Central memory CD8-positive, alpha-beta T cell (primary cell): ENCODE measurements at regions not wholly inside any gene's neighbourhood (a gene's known extent, or its start where the extent isn't known, plus 50 kb on each side); places are given as distances from the start of the nearest gene placed in this dataset.

Source experiments
- ATAC-seq: fragments of 150-1000 bp; cut with Tn5 transposase; replicated peaks from 2 replicates; pipeline ENCODE4 v1.10.0; 2022; ENCODE audit warnings: mild to moderate bottlenecking, moderate FRiP score, moderate number of reproducible peaks; ENCODE audit not compliant: poor library complexity, severe bottlenecking; ENCODE audit errors: extremely low read depth
- DNase-seq, 2 donors: peaks; one replicate each; pipeline ENCODE4 v3.0.0; 2021; ENCODE audit warnings: low spot score in 2 of 2
- H3K27ac Mint-ChIP-seq: one replicate; pipeline ENCODE4 v1.8.0; 2022; ENCODE audit warnings: low read depth, mild to moderate bottlenecking, moderate library complexity, mixed read lengths
- H3K27me3 Mint-ChIP-seq: one replicate; pipeline ENCODE4 v1.8.0; 2022; ENCODE audit warnings: mixed read lengths
- H3K36me3 Mint-ChIP-seq: one replicate; pipeline ENCODE4 v1.8.0; 2022; ENCODE audit warnings: mild to moderate bottlenecking, moderate library complexity, mixed read lengths; ENCODE audit not compliant: insufficient read depth
- H3K4me1 Mint-ChIP-seq: one replicate; pipeline ENCODE4 v1.8.0; 2022; ENCODE audit warnings: mixed read lengths
- H3K4me3 Mint-ChIP-seq: one replicate; pipeline ENCODE4 v1.8.0; 2022; ENCODE audit warnings: mild to moderate bottlenecking, moderate library complexity, mixed read lengths
- H3K9me3 Mint-ChIP-seq: one replicate; pipeline ENCODE4 v1.8.0; 2022; ENCODE audit warnings: mixed read lengths

DNA sequence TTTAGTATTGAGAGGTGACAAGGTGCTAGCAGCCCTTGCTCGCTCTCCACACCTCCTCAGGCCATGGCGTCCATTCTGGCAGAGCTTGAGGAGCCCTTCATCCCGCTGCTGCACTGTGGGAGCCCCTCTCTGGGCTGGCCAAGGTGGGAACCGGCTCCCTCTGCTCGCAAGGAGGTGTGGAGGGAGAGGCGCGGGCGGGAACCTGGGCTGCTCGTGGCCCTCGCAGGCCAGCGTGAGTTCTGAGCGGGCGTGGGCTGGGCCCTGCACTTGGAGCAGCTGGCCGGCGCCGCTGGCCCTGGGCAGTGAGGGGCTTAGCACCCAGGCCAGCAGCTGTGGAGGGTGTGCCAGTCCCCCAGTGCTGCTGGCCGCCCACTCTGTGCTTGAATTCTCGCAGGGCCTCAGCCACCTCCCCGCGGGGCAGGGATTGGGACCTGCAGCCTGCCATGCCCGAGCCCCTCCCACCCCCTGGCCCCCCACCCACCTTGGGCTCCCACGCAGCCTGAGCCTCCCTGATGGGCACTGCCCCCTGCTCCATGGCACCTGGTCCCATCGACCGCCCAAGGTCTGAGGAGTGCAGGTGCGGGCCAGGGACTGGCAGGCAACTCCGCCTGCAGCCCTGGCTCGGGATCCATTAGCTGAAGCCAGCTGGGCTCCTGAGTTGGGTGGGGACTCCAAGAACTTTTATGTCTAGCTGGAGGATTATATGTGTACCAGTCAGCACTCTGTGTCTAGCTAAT lies 785.2 kb downstream of the DIPK2A start:
- DNase-seq: no peak
- H3K27ac Mint-ChIP-seq: no peak overlapping the region
- no peaks in the 10 kb centered on the region for H3K27me3 Mint-ChIP-seq
- H3K4me1 Mint-ChIP-seq: no peaks in the 10 kb centered on the region
- no peak for ATAC-seq
- no peaks in the 10 kb centered on the region for H3K36me3 Mint-ChIP-seq
- no peak overlapping the region for H3K4me3 Mint-ChIP-seq
- peaks cover 11% of the 10 kb centered on the region for H3K9me3 Mint-ChIP-seq

GRCh38 chr3:144760831-144761230 lies 789.2 kb downstream of the DIPK2A start:
- Mint-ChIP-seq H3K4me3 (no peak overlapping the region), H3K36me3 (no peaks in the 10 kb centered on the region), H3K9me3 (no peaks in the 10 kb centered on the region), H3K4me1 (no peaks in the 10 kb centered on the region), H3K27ac (no peak overlapping the region), H3K27me3 (no peaks in the 10 kb centered on the region)
- DNase-seq: no peak
- ATAC-seq: no peak

GRCh38 chr3:144762091-144762490 lies 790.5 kb downstream of the DIPK2A start:
- H3K4me1 Mint-ChIP-seq: no peaks in the 10 kb centered on the region
- H3K4me3 Mint-ChIP-seq: no peak overlapping the region
- H3K27me3 Mint-ChIP-seq: no peaks in the 10 kb centered on the region
- H3K9me3 Mint-ChIP-seq: no peaks in the 10 kb centered on the region
- no peak overlapping the region for H3K27ac Mint-ChIP-seq
- H3K36me3 Mint-ChIP-seq: no peaks in the 10 kb centered on the region
- DNase-seq (no peak), ATAC-seq (no peak)

DNA sequence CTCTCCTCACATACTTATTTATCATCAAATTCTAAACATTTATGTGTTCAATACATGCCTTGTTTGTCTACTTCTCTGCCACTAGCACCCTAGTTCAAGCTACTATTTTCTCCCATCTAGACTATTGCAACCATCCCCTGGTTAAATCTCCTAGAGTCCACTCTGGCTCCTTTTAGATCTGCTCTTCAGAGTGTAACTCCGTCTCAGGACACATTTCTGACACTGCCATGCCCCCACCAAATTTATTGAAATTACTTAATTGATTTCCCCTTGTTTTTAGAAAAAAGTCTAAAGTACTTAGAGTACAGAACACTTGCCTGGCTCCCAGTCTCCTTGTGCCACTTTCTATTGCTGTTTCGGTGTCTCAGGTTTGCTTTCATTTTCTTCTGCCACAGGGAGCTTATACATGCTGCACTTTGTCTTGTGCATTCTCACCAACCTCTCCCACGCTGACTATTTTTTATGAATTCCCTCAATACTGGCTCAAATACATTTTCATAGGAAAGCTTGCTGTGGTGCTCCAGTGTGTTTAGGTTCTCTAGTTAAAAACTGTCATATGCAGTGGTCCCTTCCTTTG lies 792.3 kb downstream of the DIPK2A start:
- H3K9me3 Mint-ChIP-seq: no peaks in the 10 kb centered on the region
- no peak for ATAC-seq
- H3K4me1 Mint-ChIP-seq: no peaks in the 10 kb centered on the region
- H3K27me3 Mint-ChIP-seq: no peaks in the 10 kb centered on the region
- DNase-seq: no peak
- no peak overlapping the region for H3K4me3 Mint-ChIP-seq
- no peaks in the 10 kb centered on the region for H3K36me3 Mint-ChIP-seq
- H3K27ac Mint-ChIP-seq: no peak overlapping the region

DNA sequence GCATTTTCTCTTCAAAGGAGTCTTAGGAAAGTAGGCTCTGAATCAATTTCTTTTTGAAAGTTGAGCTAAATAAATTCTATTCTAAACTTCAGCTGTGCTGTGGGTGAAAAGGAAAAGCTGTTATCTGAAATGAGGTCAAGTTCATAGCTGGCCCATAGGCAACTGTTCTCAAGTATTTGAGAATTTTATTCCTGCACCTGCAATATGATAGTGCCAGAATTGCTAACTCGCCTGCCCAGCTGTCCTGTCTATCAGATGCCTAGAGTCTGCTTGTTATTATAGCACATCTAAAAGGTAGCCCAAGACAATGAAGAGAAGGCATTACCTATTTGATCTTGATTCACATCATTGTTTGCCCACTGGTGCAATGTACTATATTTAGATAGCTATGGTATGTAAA lies 798.7 kb downstream of the DIPK2A start:
- no peak overlapping the region for H3K4me3 Mint-ChIP-seq
- no peak overlapping the region for H3K27ac Mint-ChIP-seq
- H3K9me3 Mint-ChIP-seq: no peaks in the 10 kb centered on the region
- DNase-seq (no peak), ATAC-seq (no peak)
- no peaks in the 10 kb centered on the region for H3K36me3 Mint-ChIP-seq
- H3K27me3 Mint-ChIP-seq: no peaks in the 10 kb centered on the region
- no peaks in the 10 kb centered on the region for H3K4me1 Mint-ChIP-seq

DNA sequence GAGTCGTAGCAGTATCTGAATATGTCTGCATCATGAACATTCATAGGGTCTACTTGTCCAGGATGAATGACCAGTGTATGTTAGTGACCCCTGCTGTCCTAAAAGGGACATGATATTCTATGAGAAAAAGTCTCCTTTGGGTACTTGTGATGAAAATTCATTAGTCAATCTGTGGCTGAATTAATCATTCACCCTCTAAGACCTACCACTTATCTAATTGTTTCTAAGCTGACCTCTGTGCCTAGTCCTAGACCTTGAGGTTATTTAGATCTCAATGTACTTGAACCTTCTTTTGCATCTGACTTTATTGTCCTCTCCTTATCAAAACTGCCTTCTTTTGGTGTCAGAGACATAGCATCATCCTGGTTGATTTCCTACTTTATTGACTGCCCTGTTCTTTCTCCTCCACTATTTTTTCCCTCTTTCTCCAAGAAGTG lies 799.3 kb downstream of the DIPK2A start:
- ATAC-seq: no peak
- Mint-ChIP-seq H3K36me3 (no peaks in the 10 kb centered on the region), H3K27ac (no peak overlapping the region), H3K9me3 (no peaks in the 10 kb centered on the region), H3K27me3 (no peaks in the 10 kb centered on the region), H3K4me1 (no peaks in the 10 kb centered on the region), H3K4me3 (no peak overlapping the region)
- DNase-seq: no peak

GRCh38 chr3:144771381-144771870 lies 799.8 kb downstream of the DIPK2A start:
- H3K27me3 Mint-ChIP-seq: no peaks in the 10 kb centered on the region
- no peaks in the 10 kb centered on the region for H3K4me1 Mint-ChIP-seq
- H3K4me3 Mint-ChIP-seq: no peak overlapping the region
- no peaks in the 10 kb centered on the region for H3K9me3 Mint-ChIP-seq
- ATAC-seq: no peak
- H3K36me3 Mint-ChIP-seq: no peaks in the 10 kb centered on the region
- no peak overlapping the region for H3K27ac Mint-ChIP-seq
- DNase-seq: no peak

DNA sequence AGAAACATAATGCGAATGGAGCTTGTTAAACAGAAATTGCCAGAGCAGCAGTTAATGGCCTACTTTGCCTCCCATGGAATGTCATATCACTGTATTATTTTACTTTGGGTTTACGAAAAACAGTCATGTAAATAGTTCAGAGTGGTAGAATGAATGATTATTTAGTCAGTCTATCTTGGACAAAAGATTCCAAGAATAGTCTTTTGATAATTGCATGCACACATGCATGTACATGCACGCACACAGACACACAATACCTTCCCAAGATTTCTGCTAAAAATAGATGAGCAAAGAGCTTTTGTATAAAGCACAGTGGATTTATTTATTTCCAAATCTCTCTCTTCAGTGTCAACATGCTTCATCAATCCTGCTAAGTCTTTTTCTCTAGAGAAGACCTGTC lies 800.7 kb downstream of the DIPK2A start:
- H3K36me3 Mint-ChIP-seq: no peaks in the 10 kb centered on the region
- H3K9me3 Mint-ChIP-seq: no peaks in the 10 kb centered on the region
- no peaks in the 10 kb centered on the region for H3K4me1 Mint-ChIP-seq
- DNase-seq (no peak), ATAC-seq (no peak)
- no peak overlapping the region for H3K27ac Mint-ChIP-seq
- H3K4me3 Mint-ChIP-seq: no peak overlapping the region
- H3K27me3 Mint-ChIP-seq: no peaks in the 10 kb centered on the region

GRCh38 chr3:144773350-144773749 lies 801.7 kb downstream of the DIPK2A start:
- H3K4me1 Mint-ChIP-seq: no peaks in the 10 kb centered on the region
- H3K9me3 Mint-ChIP-seq: no peaks in the 10 kb centered on the region
- no peaks in the 10 kb centered on the region for H3K27me3 Mint-ChIP-seq
- no peak for DNase-seq
- no peaks in the 10 kb centered on the region for H3K36me3 Mint-ChIP-seq
- no peak for ATAC-seq
- no peak overlapping the region for H3K4me3 Mint-ChIP-seq
- H3K27ac Mint-ChIP-seq: no peak overlapping the region

DNA sequence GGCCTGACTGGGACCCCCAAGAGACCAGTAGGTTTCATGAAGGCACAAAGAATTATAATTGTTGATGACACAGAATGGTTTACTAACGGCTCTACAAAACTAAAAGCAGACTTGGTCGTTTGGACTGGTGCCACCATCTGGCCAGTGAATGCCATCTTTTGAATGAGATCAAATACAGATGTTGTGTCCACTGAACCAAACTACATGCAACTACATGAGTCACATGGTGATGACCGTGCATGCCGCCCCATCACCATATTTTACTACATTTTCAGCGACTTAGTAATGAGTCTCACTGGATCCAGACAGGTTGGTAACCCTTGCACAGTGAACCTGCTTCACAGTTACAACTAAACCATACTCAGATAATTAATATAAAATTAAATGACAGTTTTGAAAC lies 803.3 kb downstream of the DIPK2A start:
- no peak for ATAC-seq
- Mint-ChIP-seq H3K9me3 (no peaks in the 10 kb centered on the region), H3K27me3 (no peaks in the 10 kb centered on the region), H3K27ac (no peak overlapping the region), H3K4me3 (no peak overlapping the region), H3K36me3 (no peaks in the 10 kb centered on the region), H3K4me1 (no peaks in the 10 kb centered on the region)
- DNase-seq: no peak

- DNase-seq (no peak), ATAC-seq (no peak)
- no peaks in the 10 kb centered on the region for H3K36me3 Mint-ChIP-seq
- no peaks in the 10 kb centered on the region for H3K9me3 Mint-ChIP-seq
- H3K4me1 Mint-ChIP-seq: no peaks in the 10 kb centered on the region
- H3K27me3 Mint-ChIP-seq: no peaks in the 10 kb centered on the region
- H3K4me3 Mint-ChIP-seq: no peak overlapping the region
- H3K27ac Mint-ChIP-seq: no peak overlapping the region
These were observed 803.9 kb downstream of the DIPK2A start for GRCh38 chr3:144775551-144775950.

DNA sequence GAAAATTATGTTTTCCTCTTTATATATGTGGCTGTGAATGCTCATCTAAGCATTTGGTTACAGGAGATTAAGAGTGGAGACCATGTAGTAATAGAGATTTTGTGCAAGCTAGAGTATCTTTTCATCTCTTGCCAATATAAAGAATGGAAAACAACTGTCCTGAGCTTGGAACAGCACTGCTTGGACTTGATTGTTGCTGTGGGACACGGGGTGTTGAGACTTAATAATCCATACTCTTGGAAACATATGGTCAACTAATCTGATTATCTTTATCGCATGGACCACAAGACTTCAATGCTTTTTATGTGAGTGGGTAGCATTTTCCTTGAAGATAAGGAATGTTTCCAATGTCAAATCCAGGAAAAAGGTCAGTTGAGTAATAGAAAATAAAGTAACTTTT lies 806.3 kb downstream of the DIPK2A start:
- Mint-ChIP-seq H3K4me3 (no peak overlapping the region), H3K4me1 (no peaks in the 10 kb centered on the region), H3K27me3 (no peaks in the 10 kb centered on the region), H3K27ac (no peak overlapping the region), H3K9me3 (no peaks in the 10 kb centered on the region), H3K36me3 (no peaks in the 10 kb centered on the region)
- no peak for ATAC-seq
- DNase-seq: no peak

GRCh38 chr3:144791034-144791433 lies 819.4 kb downstream of the DIPK2A start:
- Mint-ChIP-seq H3K27me3 (no peaks in the 10 kb centered on the region), H3K36me3 (no peaks in the 10 kb centered on the region), H3K27ac (no peak overlapping the region), H3K9me3 (no peaks in the 10 kb centered on the region), H3K4me3 (no peak overlapping the region), H3K4me1 (no peaks in the 10 kb centered on the region)
- DNase-seq: no peak
- ATAC-seq: no peak
